ENCODE measurements at regions not wholly inside any gene's neighbourhood (a gene's known extent, or its start where the extent isn't known, plus 50 kb on each side); places are given as distances from the start of the nearest gene placed in this dataset.

GRCh38 chr10:28054228-28054860 lies 55.5 kb upstream of the ODAD2 start:
- DNase-seq = no peak

GRCh38 chr10:28049286-28049685 lies 50.4 kb upstream of the ODAD2 start:
- no peak for DNase-seq
